Ovary (tissue), 7 donors: ENCODE measurements at regions not wholly inside any gene's neighbourhood (a gene's known extent, or its start where the extent isn't known, plus 50 kb on each side); places are given as distances from the start of the nearest gene placed in this dataset.

Experiments
- DNase-seq, 5 donors: peaks; one replicate each; pipeline ENCODE4 v3.0.0-alpha.2; 2019 to 2020
- H3K27ac ChIP-seq, 2 donors: fragments of 200-600 bp; one replicate each; pipeline versions ENCODE4 v1.5.1 to v1.8.0; 2019 to 2022
- H3K27me3 ChIP-seq: fragments of 200-600 bp; one replicate; pipeline ENCODE4 v1.8.0; 2022
- H3K36me3 ChIP-seq: fragments of 200-600 bp; sonication (generic); one replicate; pipeline ENCODE4 v1.5.1; 2019
- H3K4me1 ChIP-seq: one replicate; pipeline ENCODE4 v1.8.1; 2013; ENCODE audit warnings: mild to moderate bottlenecking, moderate library complexity; ENCODE audit not compliant: insufficient read depth
- H3K4me3 ChIP-seq: fragments of 200-600 bp; sonication (generic); one replicate; pipeline ENCODE4 v1.5.1; 2017
- H3K9me3 ChIP-seq, 2 donors: fragments of 200-600 bp in 1 of 2; sonication (generic) in 1 of 2; one replicate each; pipeline versions ENCODE4 v1.5.1 to v1.8.1; 2013 to 2019; ENCODE audit warnings: mild to moderate bottlenecking in 1 of 2, moderate library complexity in 1 of 2
- EP300 ChIP-seq: sonication (generic); formaldehyde crosslinking; IDR thresholded peaks from one replicate; pipeline ENCODE4 v1.6.1; 2017; ENCODE audit warnings: antibody characterized with exemption
- POLR2A ChIP-seq: fragments of 450-650 bp; IDR thresholded peaks from one replicate; pipeline ENCODE4 v1.6.1; 2017; ENCODE audit warnings: antibody characterized with exemption, mild to moderate bottlenecking, moderate library complexity
- WGBS, 3 donors: extraction: QIAGEN DNeasy Blood & Tissue Kit in 1 of 3; methylation state at CpG; one replicate each; pipeline versions ENCODE4 v1.1.5 to v1.1.7; 2013 to 2017; 5-methylcytosine and 5-hydroxymethylcytosine counted together
- intact Hi-C, 4 donors: fragments of 100-400 bp; cut with DNase I; formaldehyde crosslinking; loops; one replicate each; pipeline versions ENCODE4 v1.11.0 to v1.15.1; 2022 to 2023
- TF ChIP-seq, protein P1 (sequence below), 3 donors: fragments of 450-650 bp in 2 of 3; fragments of 200-600 bp in 1 of 3; IDR thresholded peaks; one replicate each; pipeline versions ENCODE4 v1.5.1 to v1.8.0; 2016 to 2022; ENCODE audit warnings: antibody characterized with exemption in 3 of 3, mild to moderate bottlenecking in 1 of 3
- donor health status: DM: no; HTN: no; CAD: no; lungs with moderate emphysema.
- donor health status: DM: no; HTN: no; CAD: no.
- donor health status: Bipolar disorder and iron deficiency.
- donor health status: DM: no; HTN: no; CAD: no.
- donor health status: DM: yes; HTN: yes; CAD: no.

DNA sequence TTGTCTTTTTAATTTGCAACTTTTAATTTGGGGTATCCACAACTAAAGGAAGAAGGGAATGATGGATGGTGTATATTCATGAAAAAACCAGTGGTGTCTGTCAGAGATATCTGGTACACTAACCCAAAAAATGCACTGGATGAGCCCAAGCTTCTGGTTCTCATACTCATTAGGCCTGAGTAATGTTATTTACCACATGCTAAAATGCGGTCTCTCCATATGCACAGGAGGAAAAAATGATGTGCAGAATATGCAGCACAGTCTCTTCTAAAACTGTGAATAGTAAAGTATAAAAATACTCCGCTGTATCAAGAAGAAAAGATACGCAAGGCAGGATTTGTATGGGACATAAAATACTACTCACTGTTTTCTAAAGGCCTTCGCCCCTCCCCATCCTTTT, 275.6 kb upstream of the NAV3 start:
- H3K4me3 ChIP-seq, result no peak overlapping the region
- no peaks in the 10 kb centered on the region for H3K9me3 ChIP-seq
- H3K36me3 ChIP-seq, result no peaks in the 10 kb centered on the region
- 25 to 85% (median 84%) methylated on average over 4 of the region's 4 CpGs for WGBS, 3 donors
- DNase-seq, result no peak
- H3K27me3 ChIP-seq, result no peaks in the 10 kb centered on the region
- no peak overlapping the region for H3K27ac ChIP-seq
- TF ChIP-seq EP300, result no peak
- no peak for TF ChIP-seq POLR2A
- TF ChIP-seq, protein P1, sequence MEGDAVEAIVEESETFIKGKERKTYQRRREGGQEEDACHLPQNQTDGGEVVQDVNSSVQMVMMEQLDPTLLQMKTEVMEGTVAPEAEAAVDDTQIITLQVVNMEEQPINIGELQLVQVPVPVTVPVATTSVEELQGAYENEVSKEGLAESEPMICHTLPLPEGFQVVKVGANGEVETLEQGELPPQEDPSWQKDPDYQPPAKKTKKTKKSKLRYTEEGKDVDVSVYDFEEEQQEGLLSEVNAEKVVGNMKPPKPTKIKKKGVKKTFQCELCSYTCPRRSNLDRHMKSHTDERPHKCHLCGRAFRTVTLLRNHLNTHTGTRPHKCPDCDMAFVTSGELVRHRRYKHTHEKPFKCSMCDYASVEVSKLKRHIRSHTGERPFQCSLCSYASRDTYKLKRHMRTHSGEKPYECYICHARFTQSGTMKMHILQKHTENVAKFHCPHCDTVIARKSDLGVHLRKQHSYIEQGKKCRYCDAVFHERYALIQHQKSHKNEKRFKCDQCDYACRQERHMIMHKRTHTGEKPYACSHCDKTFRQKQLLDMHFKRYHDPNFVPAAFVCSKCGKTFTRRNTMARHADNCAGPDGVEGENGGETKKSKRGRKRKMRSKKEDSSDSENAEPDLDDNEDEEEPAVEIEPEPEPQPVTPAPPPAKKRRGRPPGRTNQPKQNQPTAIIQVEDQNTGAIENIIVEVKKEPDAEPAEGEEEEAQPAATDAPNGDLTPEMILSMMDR (IDR thresholded peaks at IDR 0.05), result no peak
- intact Hi-C loops, result no loop called here
- no peaks in the 10 kb centered on the region for H3K4me1 ChIP-seq

DNA sequence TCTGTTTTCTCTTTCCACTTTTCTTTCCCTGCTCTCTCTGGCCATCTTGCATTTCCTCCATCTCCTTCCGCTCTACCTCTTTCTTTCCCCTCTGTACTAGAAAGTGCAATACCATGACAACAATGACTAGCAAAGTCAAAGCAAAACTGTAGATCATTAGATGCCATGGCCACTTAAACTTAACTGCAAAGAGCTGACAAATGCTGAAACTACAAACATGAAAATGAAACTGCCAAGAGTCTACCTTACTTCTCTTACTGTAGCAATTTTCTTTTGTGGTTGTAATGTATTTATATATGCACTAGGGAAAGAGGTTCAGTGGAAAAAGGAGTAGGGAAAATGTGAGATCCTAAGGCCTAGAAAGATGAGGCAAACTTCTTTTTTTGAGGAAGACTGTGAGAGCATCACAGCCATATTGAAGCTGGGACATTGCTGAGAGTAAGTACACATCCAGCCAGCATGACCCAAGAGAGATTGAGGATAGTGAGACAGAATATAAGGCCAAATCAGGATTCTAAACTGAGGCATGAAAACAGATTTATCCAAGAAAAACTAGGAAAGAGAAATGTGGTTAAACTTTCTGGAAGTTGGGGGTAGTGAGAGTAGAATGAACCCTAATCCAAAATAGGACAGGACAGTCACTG, 276.6 kb upstream of the NAV3 start:
- H3K4me1 ChIP-seq, result no peaks in the 10 kb centered on the region
- H3K4me3 ChIP-seq, result no peak overlapping the region
- H3K9me3 ChIP-seq, result no peaks in the 10 kb centered on the region
- DNase-seq, result no peak
- no peaks in the 10 kb centered on the region for H3K36me3 ChIP-seq
- intact Hi-C loops, result no loop called here
- H3K27me3 ChIP-seq, result no peaks in the 10 kb centered on the region
- 94 to 98% (median 97%) methylated on average over 1 of the region's 1 CpG for WGBS, 3 donors
- TF ChIP-seq POLR2A, result no peak
- TF ChIP-seq, protein P1 (IDR thresholded peaks at IDR 0.05), result no peak
- no peak for TF ChIP-seq EP300
- no peak overlapping the region for H3K27ac ChIP-seq

DNA sequence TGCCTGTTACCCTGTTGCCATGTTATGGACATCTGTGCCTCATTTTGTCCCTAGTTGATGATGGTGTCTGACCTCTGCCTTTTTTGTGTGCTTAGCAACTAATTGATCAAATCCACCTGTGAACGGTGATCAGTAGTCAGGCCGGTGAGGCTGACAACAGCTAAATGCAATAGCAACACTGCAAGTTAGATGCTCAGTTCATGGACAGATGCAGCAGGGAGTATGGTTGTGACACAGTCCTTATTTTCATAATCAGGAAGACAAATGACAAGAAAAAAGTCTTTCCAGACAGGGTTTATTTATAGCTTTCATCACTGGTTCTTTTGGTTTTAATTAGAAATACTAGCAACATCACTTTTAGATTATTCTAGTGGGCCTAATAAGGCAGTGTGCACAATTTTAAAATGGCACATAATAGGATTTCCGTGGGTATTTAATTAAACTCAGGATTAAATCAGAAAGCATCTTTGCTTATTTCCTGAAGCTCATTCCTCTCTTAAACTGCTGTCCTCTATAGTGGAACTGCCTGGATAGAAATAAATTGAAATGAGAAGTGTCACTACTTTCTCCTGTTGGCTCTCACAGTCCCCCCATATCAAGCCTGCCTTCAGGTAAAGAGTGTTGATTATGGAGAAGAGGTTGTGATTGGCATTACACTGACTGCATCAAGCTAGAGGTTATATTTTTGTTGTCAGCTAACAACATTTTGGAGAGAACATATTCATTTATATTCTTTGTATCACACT, 281.1 kb upstream of the NAV3 start:
- Histone ChIP-seq H3K27me3 (no peaks in the 10 kb centered on the region), H3K4me1 (no peaks in the 10 kb centered on the region), H3K9me3 (no peaks in the 10 kb centered on the region), H3K27ac (no peak overlapping the region), H3K4me3 (no peak overlapping the region), H3K36me3 (no peaks in the 10 kb centered on the region)
- DNase-seq, result no peak
- no peak for TF ChIP-seq EP300
- no peak for TF ChIP-seq POLR2A
- TF ChIP-seq, protein P1 (IDR thresholded peaks at IDR 0.05), result no peak
- WGBS, 3 donors, result 73 to 93% (median 77%) methylated on average over 3 of the region's 3 CpGs
- intact Hi-C loops, result no loop called here

DNA sequence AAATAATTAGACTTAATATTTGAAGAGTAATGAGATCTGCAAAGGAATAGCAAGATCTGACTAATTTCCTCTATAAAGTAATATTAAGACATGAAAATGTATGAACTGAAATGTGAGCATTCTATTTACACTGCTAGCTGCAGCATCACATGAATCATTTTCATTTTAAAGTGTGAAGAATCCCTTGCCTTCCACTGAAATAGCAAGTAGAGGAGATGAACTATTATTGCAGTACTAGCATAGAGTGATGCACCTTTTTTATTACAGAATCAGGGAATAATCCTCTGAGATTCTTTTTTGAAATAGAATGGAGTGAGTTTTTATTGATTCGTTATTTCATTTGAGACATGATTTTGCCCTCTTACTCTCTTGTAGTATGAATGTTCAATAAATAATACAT, 281.9 kb upstream of the NAV3 start:
- no peak overlapping the region for H3K4me3 ChIP-seq
- DNase-seq, result no peak
- no peaks in the 10 kb centered on the region for H3K36me3 ChIP-seq
- H3K27me3 ChIP-seq, result no peaks in the 10 kb centered on the region
- no peaks in the 10 kb centered on the region for H3K4me1 ChIP-seq
- TF ChIP-seq, protein P1 (IDR thresholded peaks at IDR 0.05), result no peak
- TF ChIP-seq POLR2A, result no peak
- H3K27ac ChIP-seq, result no peak overlapping the region
- intact Hi-C loops, result no loop called here
- WGBS, 3 donors, result 89 to 95% (median 91%) methylated on average over 1 of the region's 1 CpG
- H3K9me3 ChIP-seq, result no peaks in the 10 kb centered on the region
